Left lung (tissue), 4 donors: ENCODE measurements at regions not wholly inside any gene's neighbourhood (a gene's known extent, or its start where the extent isn't known, plus 50 kb on each side); places are given as distances from the start of the nearest gene placed in this dataset.

ENCODE experiments used
- ATAC-seq: fragments of 200-7000 bp; cut with Tn5 transposase; one replicate; pipeline ENCODE4 v1.9.1; 2020; ENCODE audit warnings: moderate library complexity
- DNase-seq, 4 donors: peaks; one replicate each; pipeline ENCODE4 v3.0.0-alpha.2; 2013 to 2020
- H3K27ac ChIP-seq, 2 donors: fragments of 200-600 bp; sonication (generic) in 1 of 2; one replicate each; pipeline versions ENCODE4 v1.5.0 to v1.8.0; 2020 to 2021
- H3K27me3 ChIP-seq, 2 donors: fragments of 200-600 bp; sonication (generic) in 1 of 2; one replicate each; pipeline versions ENCODE4 v1.5.0 to v1.8.0; 2020 to 2021
- H3K36me3 ChIP-seq, 2 donors: fragments of 200-600 bp; sonication (generic) in 1 of 2; one replicate each; pipeline versions ENCODE4 v1.5.0 to v1.8.0; 2020 to 2021
- H3K4me1 ChIP-seq, 2 donors: fragments of 200-600 bp; one replicate each; pipeline ENCODE4 v1.8.0; 2021
- H3K4me3 ChIP-seq, 2 donors: fragments of 200-600 bp; sonication (generic) in 1 of 2; one replicate each; pipeline versions ENCODE4 v1.5.0 to v1.8.0; 2020 to 2021; ENCODE audit warnings: mild to moderate bottlenecking in 1 of 2
- H3K9me3 ChIP-seq, 2 donors: fragments of 200-600 bp; sonication (generic) in 1 of 2; one replicate each; pipeline versions ENCODE4 v1.5.0 to v1.8.0; 2020 to 2021
- CTCF ChIP-seq, 2 donors: fragments of 200-600 bp; sonication (generic) in 1 of 2; IDR thresholded peaks; one replicate each; pipeline versions ENCODE4 v1.5.0 to v1.8.0; 2021; ENCODE audit warnings: antibody characterized with exemption in 2 of 2
- intact Hi-C, 2 donors: fragments of 100-400 bp; cut with DNase I; formaldehyde crosslinking; loops; one replicate each; pipeline versions ENCODE4 v1.11.2 to v1.14.2; 2022
- donor health status: DM: no; HTN: yes; CAD: no.
- donor health status: DM: no; HTN: no; CAD: no.

- no peak for DNase-seq
- no peak overlapping the region for H3K4me3 ChIP-seq
- H3K4me1 ChIP-seq, result peaks cover 0 to 6% of the 10 kb centered on the region in 2 donors
- no peaks in the 10 kb centered on the region for H3K36me3 ChIP-seq
- intact Hi-C loops, result no loop called here
- peaks cover 0 to 8% of the 10 kb centered on the region in 2 donors for H3K9me3 ChIP-seq
- TF ChIP-seq CTCF (IDR thresholded peaks at IDR 0.05), result no peak
- no peak for ATAC-seq
- no peaks in the 10 kb centered on the region for H3K27me3 ChIP-seq
- no peak overlapping the region for H3K27ac ChIP-seq
Measured at GRCh38 chr6:156645097-156645496, 132.1 kb upstream of the ARID1B start.

- intact Hi-C loops, result no loop called here
- H3K4me3 ChIP-seq, result no peak overlapping the region
- peaks cover 0 to 6% of the 10 kb centered on the region in 2 donors for H3K4me1 ChIP-seq
- no peaks in the 10 kb centered on the region for H3K36me3 ChIP-seq
- H3K27ac ChIP-seq, result no peak overlapping the region
- peaks cover 0 to 8% of the 10 kb centered on the region in 2 donors for H3K9me3 ChIP-seq
- no peak for ATAC-seq
- DNase-seq, result no peak
- TF ChIP-seq CTCF (IDR thresholded peaks at IDR 0.05), result no peak
- H3K27me3 ChIP-seq, result no peaks in the 10 kb centered on the region
Measured at GRCh38 chr6:156639009-156639721, 138.0 kb upstream of the ARID1B start.

- H3K4me1 ChIP-seq, result peaks cover 0 to 9% of the 10 kb centered on the region in 2 donors
- DNase-seq (no peak), ATAC-seq (no peak)
- H3K4me3 ChIP-seq, result no peak overlapping the region
- no peak for TF ChIP-seq CTCF (IDR thresholded peaks at IDR 0.05)
- no peaks in the 10 kb centered on the region for H3K36me3 ChIP-seq
- intact Hi-C loops, result no loop called here
- H3K9me3 ChIP-seq, result peaks cover 0 to 8% of the 10 kb centered on the region in 2 donors
- H3K27me3 ChIP-seq, result no peaks in the 10 kb centered on the region
- H3K27ac ChIP-seq, result no peak overlapping the region
Measured at GRCh38 chr6:156638581-156638980, 138.6 kb upstream of the ARID1B start.

- DNase-seq, result peak in 2 of 4 donors; percentile 55 to 71
- no peak for TF ChIP-seq CTCF (IDR thresholded peaks at IDR 0.05)
- H3K4me1 ChIP-seq, result peaks cover 0 to 9% of the 10 kb centered on the region in 2 donors
- peak; percentile 35 for ATAC-seq
- intact Hi-C loops, result no loop called here
- H3K9me3 ChIP-seq, result no peaks in the 10 kb centered on the region
- no peaks in the 10 kb centered on the region for H3K36me3 ChIP-seq
- H3K27me3 ChIP-seq, result no peaks in the 10 kb centered on the region
- H3K27ac ChIP-seq, result peak overlapping the region in 1 of 2 donors; percentile 37
- peak overlapping the region in 1 of 2 donors; percentile 10 for H3K4me3 ChIP-seq
Measured at GRCh38 chr6:156634951-156635371, 142.2 kb upstream of the ARID1B start.

DNA sequence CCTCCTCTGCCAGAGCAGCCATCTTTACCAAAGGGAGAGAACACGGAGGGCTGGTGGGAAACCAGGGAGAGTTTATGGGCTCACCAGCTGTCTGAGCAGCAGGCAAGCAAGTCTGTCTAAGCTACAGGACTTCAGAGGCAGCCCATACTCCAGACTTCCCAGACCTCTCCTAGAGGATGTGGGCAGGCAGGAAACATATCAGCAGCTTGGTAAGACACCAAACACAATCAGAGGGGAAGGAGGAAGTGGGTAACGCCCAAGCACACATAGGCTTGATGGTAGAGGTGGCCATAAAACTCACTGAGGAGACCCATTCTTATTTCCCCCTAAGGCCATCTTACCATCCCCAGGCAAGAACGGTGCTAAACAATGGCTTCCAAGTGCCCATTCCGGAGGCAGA lies 143.1 kb upstream of the ARID1B start:
- no peak for ATAC-seq
- no peak for DNase-seq
- intact Hi-C loops, result no loop called here
- TF ChIP-seq CTCF (IDR thresholded peaks at IDR 0.05), result no peak
- no peak overlapping the region for H3K4me3 ChIP-seq
- peaks cover 0 to 9% of the 10 kb centered on the region in 2 donors for H3K4me1 ChIP-seq
- no peaks in the 10 kb centered on the region for H3K9me3 ChIP-seq
- no peak overlapping the region for H3K27ac ChIP-seq
- no peaks in the 10 kb centered on the region for H3K36me3 ChIP-seq
- H3K27me3 ChIP-seq, result no peaks in the 10 kb centered on the region
